ENCODE measurements at regions not wholly inside any gene's neighbourhood (a gene's known extent, or its start where the extent isn't known, plus 50 kb on each side); places are given as distances from the start of the nearest gene placed in this dataset.

- TF ChIP-seq, protein P1, sequence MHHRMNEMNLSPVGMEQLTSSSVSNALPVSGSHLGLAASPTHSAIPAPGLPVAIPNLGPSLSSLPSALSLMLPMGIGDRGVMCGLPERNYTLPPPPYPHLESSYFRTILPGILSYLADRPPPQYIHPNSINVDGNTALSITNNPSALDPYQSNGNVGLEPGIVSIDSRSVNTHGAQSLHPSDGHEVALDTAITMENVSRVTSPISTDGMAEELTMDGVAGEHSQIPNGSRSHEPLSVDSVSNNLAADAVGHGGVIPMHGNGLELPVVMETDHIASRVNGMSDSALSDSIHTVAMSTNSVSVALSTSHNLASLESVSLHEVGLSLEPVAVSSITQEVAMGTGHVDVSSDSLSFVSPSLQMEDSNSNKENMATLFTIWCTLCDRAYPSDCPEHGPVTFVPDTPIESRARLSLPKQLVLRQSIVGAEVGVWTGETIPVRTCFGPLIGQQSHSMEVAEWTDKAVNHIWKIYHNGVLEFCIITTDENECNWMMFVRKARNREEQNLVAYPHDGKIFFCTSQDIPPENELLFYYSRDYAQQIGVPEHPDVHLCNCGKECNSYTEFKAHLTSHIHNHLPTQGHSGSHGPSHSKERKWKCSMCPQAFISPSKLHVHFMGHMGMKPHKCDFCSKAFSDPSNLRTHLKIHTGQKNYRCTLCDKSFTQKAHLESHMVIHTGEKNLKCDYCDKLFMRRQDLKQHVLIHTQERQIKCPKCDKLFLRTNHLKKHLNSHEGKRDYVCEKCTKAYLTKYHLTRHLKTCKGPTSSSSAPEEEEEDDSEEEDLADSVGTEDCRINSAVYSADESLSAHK (tag by site-specific recombination; IDR thresholded peaks at IDR 0.05), result no peak
- no peak for TF ChIP-seq ZNF558 (tag by site-specific recombination; IDR thresholded peaks at IDR 0.05)
- no peak for TF ChIP-seq CTCF (tag by site-specific recombination; IDR thresholded peaks at IDR 0.05)
- TF ChIP-seq ZNF510 (tag by site-specific recombination; IDR thresholded peaks at IDR 0.05; ENCODE audit: insufficient replicate concordance), result no peak
- TF ChIP-seq, protein P2, sequence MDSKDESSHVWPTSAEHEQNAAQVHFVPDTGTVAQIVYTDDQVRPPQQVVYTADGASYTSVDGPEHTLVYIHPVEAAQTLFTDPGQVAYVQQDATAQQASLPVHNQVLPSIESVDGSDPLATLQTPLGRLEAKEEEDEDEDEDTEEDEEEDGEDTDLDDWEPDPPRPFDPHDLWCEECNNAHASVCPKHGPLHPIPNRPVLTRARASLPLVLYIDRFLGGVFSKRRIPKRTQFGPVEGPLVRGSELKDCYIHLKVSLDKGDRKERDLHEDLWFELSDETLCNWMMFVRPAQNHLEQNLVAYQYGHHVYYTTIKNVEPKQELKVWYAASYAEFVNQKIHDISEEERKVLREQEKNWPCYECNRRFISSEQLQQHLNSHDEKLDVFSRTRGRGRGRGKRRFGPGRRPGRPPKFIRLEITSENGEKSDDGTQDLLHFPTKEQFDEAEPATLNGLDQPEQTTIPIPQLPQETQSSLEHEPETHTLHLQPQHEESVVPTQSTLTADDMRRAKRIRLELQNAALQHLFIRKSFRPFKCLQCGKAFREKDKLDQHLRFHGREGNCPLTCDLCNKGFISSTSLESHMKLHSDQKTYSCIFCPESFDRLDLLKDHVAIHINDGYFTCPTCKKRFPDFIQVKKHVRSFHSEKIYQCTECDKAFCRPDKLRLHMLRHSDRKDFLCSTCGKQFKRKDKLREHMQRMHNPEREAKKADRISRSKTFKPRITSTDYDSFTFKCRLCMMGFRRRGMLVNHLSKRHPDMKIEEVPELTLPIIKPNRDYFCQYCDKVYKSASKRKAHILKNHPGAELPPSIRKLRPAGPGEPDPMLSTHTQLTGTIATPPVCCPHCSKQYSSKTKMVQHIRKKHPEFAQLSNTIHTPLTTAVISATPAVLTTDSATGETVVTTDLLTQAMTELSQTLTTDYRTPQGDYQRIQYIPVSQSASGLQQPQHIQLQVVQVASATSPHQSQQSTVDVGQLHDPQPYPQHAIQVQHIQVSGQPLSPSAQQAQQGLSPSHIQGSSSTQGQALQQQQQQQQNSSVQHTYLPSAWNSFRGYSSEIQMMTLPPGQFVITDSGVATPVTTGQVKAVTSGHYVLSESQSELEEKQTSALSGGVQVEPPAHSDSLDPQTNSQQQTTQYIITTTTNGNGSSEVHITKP (tag by site-specific recombination; IDR thresholded peaks at IDR 0.05), result no peak
- TF ChIP-seq ZNF140 (tag by site-specific recombination; IDR thresholded peaks at IDR 0.05), result no peak
- no peak for TF ChIP-seq YY2 (tag by site-specific recombination; IDR thresholded peaks at IDR 0.05)
- TF ChIP-seq ZNF776 (tag by site-specific recombination; IDR thresholded peaks at IDR 0.05; ENCODE audit: borderline replicate concordance), result no peak
- TF ChIP-seq ZNF426 (tag by site-specific recombination; IDR thresholded peaks at IDR 0.05), result no peak
- TF ChIP-seq TSHZ1 (tag by site-specific recombination; IDR thresholded peaks at IDR 0.05; ENCODE audit: borderline replicate concordance), result no peak
Measured at GRCh38 chr9:26369093-26369492, 523.5 kb downstream of the CAAP1 start.

All from HEK293 (cell line).